Activated CD4-positive, CD25-positive, alpha-beta regulatory T cell (primary cell): ENCODE measurements at regions not wholly inside any gene's neighbourhood (a gene's known extent, or its start where the extent isn't known, plus 50 kb on each side); places are given as distances from the start of the nearest gene placed in this dataset.

ENCODE experiments used
- DNase-seq, 4 experiments: peaks; one replicate each; lab custom pipeline; 2025; lab: John Stamatoyannopoulos, UW

- no peak for DNase-seq
These were observed 144.1 kb downstream of the MRPL14 start for GRCh38 chr6:43983191-43983590.

- no peak for DNase-seq
These were observed 145.1 kb downstream of the MRPL14 start for GRCh38 chr6:43982084-43982625.

GRCh38 chr6:43981363-43981990 lies 145.8 kb downstream of the MRPL14 start:
- no peak for DNase-seq

GRCh38 chr6:43980004-43980795 lies 147.1 kb downstream of the MRPL14 start:
- no peak for DNase-seq

GRCh38 chr6:43979525-43979924 lies 147.7 kb downstream of the MRPL14 start:
- no peak for DNase-seq

GRCh38 chr6:43978473-43979346 lies 148.5 kb downstream of the MRPL14 start:
- no peak for DNase-seq

- DNase-seq: no peak
These were observed 149.7 kb downstream of the MRPL14 start for GRCh38 chr6:43977404-43978111.

GRCh38 chr6:43976706-43977403 lies 150.4 kb downstream of the MRPL14 start:
- no peak for DNase-seq

GRCh38 chr6:43974643-43975230 lies 152.5 kb downstream of the MRPL14 start:
- DNase-seq: no peak

- no peak for DNase-seq
These were observed 153.9 kb downstream of the MRPL14 start for GRCh38 chr6:43973357-43973756.

GRCh38 chr6:43972913-43973300 lies 154.3 kb downstream of the MRPL14 start:
- no peak for DNase-seq

GRCh38 chr6:43972179-43972912 lies 154.9 kb downstream of the MRPL14 start:
- DNase-seq: no peak

GRCh38 chr6:43971776-43972126 lies 155.5 kb downstream of the MRPL14 start:
- DNase-seq: no peak

- DNase-seq: no peak
These were observed 156.1 kb downstream of the MRPL14 start for GRCh38 chr6:43970913-43971775.

GRCh38 chr6:43970068-43970912 lies 157.0 kb downstream of the MRPL14 start:
- no peak for DNase-seq

GRCh38 chr6:43969158-43969981 lies 157.9 kb downstream of the MRPL14 start:
- DNase-seq: no peak
